OCI-LY1 (cell line): ENCODE measurements at regions not wholly inside any gene's neighbourhood (a gene's known extent, or its start where the extent isn't known, plus 50 kb on each side); places are given as distances from the start of the nearest gene placed in this dataset.

Experiments used
- H2AFZ ChIP-seq: fragments of 200-600 bp; sonication (generic), shearing (Covaris generic); 2 replicates; pipeline ENCODE4 v1.6.0; 2014; ENCODE audit warnings: antibody characterized with exemption, mild to moderate bottlenecking, low read length
- H3F3A ChIP-seq: fragments of 200-600 bp; sonication (generic), shearing (Covaris generic); 2 replicates; pipeline ENCODE4 v1.6.0; 2014; ENCODE audit warnings: mild to moderate bottlenecking, antibody characterized with exemption, low read length, moderate library complexity; ENCODE audit not compliant: insufficient read depth
- H3K27ac ChIP-seq: fragments of 200-600 bp; sonication (generic); 2 replicates; pipeline ENCODE4 v1.5.1; 2014; ENCODE audit warnings: low read length, mixed run types, mild to moderate bottlenecking, low read depth; ENCODE audit not compliant: poor library complexity, severe bottlenecking
- H3K27me3 ChIP-seq: fragments of 200-600 bp; sonication (generic); 2 replicates; pipeline ENCODE4 v1.6.0; 2014; ENCODE audit warnings: antibody characterized with exemption, mild to moderate bottlenecking, low read length, moderate library complexity; ENCODE audit not compliant: insufficient read depth
- H3K36me3 ChIP-seq: fragments of 200-600 bp; sonication (generic); 2 replicates; pipeline ENCODE4 v1.6.1; 2014; ENCODE audit warnings: mild to moderate bottlenecking, antibody characterized with exemption, low read length, moderate library complexity, mixed read lengths; ENCODE audit not compliant: insufficient read depth
- H3K4me1 ChIP-seq: fragments of 200-600 bp; sonication (generic); 2 replicates; pipeline ENCODE4 v1.5.1; 2014; ENCODE audit warnings: mild to moderate bottlenecking, low read length, moderate library complexity; ENCODE audit not compliant: insufficient read depth, severe bottlenecking
- H3K4me2 ChIP-seq: fragments of 200-600 bp; sonication (generic), shearing (Covaris generic); 2 replicates; pipeline ENCODE4 v1.6.1; 2014; ENCODE audit warnings: low read length
- H3K4me3 ChIP-seq: fragments of 200-600 bp; sonication (generic); 2 replicates; pipeline ENCODE4 v1.5.1; 2014; ENCODE audit warnings: low read length, low read depth, mild to moderate bottlenecking, mixed read lengths; ENCODE audit not compliant: poor library complexity, severe bottlenecking
- H3K79me2 ChIP-seq: fragments of 200-600 bp; shearing (Covaris generic); 2 replicates; pipeline ENCODE4 v1.6.1; 2016; ENCODE audit warnings: mixed run types, low read length, mixed read lengths; ENCODE audit not compliant: insufficient read depth
- H3K9ac ChIP-seq: fragments of 200-600 bp; sonication (generic), shearing (Covaris generic); 2 replicates; pipeline ENCODE4 v1.6.1; 2014; ENCODE audit warnings: mild to moderate bottlenecking, low read length, mixed read lengths
- H3K9me2 ChIP-seq: fragments of 200-600 bp; sonication (generic), shearing (Covaris generic); 2 replicates; pipeline ENCODE4 v1.6.1; 2014; ENCODE audit warnings: low read depth, mild to moderate bottlenecking, low read length, mixed read lengths
- H3K9me3 ChIP-seq: fragments of 200-600 bp; shearing (Covaris generic); 2 replicates; pipeline ENCODE4 v1.6.1; 2014; ENCODE audit warnings: low read length, mixed read lengths
- H4K20me1 ChIP-seq: fragments of 200-600 bp; sonication (generic), shearing (Covaris generic); 2 replicates; pipeline ENCODE4 v1.6.0; 2016; ENCODE audit warnings: mild to moderate bottlenecking, low read length; ENCODE audit not compliant: insufficient read depth
- EZH2 ChIP-seq: fragments of 200-600 bp; sonication (generic), shearing (Covaris generic); IDR thresholded peaks from 2 replicates; pipeline ENCODE4 v1.8.0; 2017; ENCODE audit warnings: borderline replicate concordance, mixed run types, mild to moderate bottlenecking, antibody characterized with exemption, low read length, moderate library complexity, mixed read lengths
- TF ChIP-seq, protein P1 (sequence below): fragments of 200-600 bp; sonication (generic), shearing (Covaris generic); IDR thresholded peaks from 2 replicates; pipeline ENCODE4 v1.5.1; 2017; ENCODE audit warnings: mild to moderate bottlenecking, antibody characterized with exemption, low read length, moderate library complexity, mixed read lengths

DNA sequence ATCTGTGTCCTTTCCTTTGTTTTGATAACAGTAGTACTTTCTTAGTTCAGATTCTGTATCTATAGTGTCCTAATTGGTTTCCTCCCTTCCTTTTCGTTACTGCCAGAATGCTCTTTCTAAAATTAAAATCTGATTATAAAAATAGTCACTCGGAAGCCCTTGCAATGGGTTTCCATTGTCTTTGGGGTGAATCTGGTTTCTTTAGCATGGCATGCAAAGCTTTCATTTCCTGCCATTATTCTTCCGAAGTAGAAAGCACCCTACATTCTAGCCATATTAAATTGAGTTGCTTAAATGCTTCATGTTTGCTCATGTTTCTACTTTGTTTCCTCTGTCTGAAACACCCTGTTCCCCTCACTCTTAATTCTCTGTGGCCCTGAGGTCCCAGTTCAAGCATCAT is 53.2 kb upstream of the MACF1 start:
- Histone ChIP-seq H3K9ac (no peak overlapping the region), H3K27ac (no peak overlapping the region), H4K20me1 (no peaks in the 10 kb centered on the region), H3K36me3 (no peaks in the 10 kb centered on the region), H3K4me3 (no peak overlapping the region), H3K79me2 (no peaks in the 10 kb centered on the region), H2AFZ (no peak overlapping the region), H3F3A (no peaks in the 10 kb centered on the region), H3K9me3 (no peaks in the 10 kb centered on the region), H3K4me2 (no peak overlapping the region), H3K9me2 (no peaks in the 10 kb centered on the region), H3K27me3 (no peaks in the 10 kb centered on the region), H3K4me1 (no peaks in the 10 kb centered on the region)
- TF ChIP-seq EZH2: no peak
- TF ChIP-seq, protein P1, sequence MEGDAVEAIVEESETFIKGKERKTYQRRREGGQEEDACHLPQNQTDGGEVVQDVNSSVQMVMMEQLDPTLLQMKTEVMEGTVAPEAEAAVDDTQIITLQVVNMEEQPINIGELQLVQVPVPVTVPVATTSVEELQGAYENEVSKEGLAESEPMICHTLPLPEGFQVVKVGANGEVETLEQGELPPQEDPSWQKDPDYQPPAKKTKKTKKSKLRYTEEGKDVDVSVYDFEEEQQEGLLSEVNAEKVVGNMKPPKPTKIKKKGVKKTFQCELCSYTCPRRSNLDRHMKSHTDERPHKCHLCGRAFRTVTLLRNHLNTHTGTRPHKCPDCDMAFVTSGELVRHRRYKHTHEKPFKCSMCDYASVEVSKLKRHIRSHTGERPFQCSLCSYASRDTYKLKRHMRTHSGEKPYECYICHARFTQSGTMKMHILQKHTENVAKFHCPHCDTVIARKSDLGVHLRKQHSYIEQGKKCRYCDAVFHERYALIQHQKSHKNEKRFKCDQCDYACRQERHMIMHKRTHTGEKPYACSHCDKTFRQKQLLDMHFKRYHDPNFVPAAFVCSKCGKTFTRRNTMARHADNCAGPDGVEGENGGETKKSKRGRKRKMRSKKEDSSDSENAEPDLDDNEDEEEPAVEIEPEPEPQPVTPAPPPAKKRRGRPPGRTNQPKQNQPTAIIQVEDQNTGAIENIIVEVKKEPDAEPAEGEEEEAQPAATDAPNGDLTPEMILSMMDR: no peak

- Histone ChIP-seq H3K4me2 (no peak overlapping the region), H3K27ac (no peak overlapping the region), H3K27me3 (peaks cover 2% of the 10 kb centered on the region; the same call in 1 of the 2 replicates), H3K36me3 (no peaks in the 10 kb centered on the region), H3K4me1 (no peaks in the 10 kb centered on the region), H3K79me2 (no peaks in the 10 kb centered on the region), H3F3A (no peaks in the 10 kb centered on the region), H4K20me1 (no peaks in the 10 kb centered on the region), H3K4me3 (no peak overlapping the region), H3K9ac (no peak overlapping the region), H2AFZ (no peak overlapping the region), H3K9me2 (no peaks in the 10 kb centered on the region), H3K9me3 (no peaks in the 10 kb centered on the region)
- TF ChIP-seq EZH2: no peak
- TF ChIP-seq, protein P1: no peak
These were observed 51.6 kb upstream of the MACF1 start for GRCh38 chr1:39152923-39153322.

GRCh38 chr1:39153684-39154083 is 50.8 kb upstream of the MACF1 start:
- H3K9me2 ChIP-seq: no peaks in the 10 kb centered on the region
- no peaks in the 10 kb centered on the region for H4K20me1 ChIP-seq
- TF ChIP-seq, protein P1: no peak
- no peak for TF ChIP-seq EZH2
- no peaks in the 10 kb centered on the region for H3K36me3 ChIP-seq
- H3K4me1 ChIP-seq: peaks cover 6% of the 10 kb centered on the region
- H3K79me2 ChIP-seq: no peaks in the 10 kb centered on the region
- H3F3A ChIP-seq: no peaks in the 10 kb centered on the region
- H3K9ac ChIP-seq: no peak overlapping the region
- H3K4me2 ChIP-seq: no peak overlapping the region
- peaks cover 3% of the 10 kb centered on the region; the same call in 1 of the 2 replicates for H3K27me3 ChIP-seq
- H2AFZ ChIP-seq: no peak overlapping the region
- no peak overlapping the region for H3K27ac ChIP-seq
- no peaks in the 10 kb centered on the region for H3K9me3 ChIP-seq
- no peak overlapping the region for H3K4me3 ChIP-seq
